Esophagus squamous epithelium (tissue), 5 donors: ENCODE measurements at regions not wholly inside any gene's neighbourhood (a gene's known extent, or its start where the extent isn't known, plus 50 kb on each side); places are given as distances from the start of the nearest gene placed in this dataset.
A peak's percentile ranks its signal among the peaks of the same experiment; 100 is the strongest.

Experiments
- DNase-seq: peaks from one replicate; lab custom pipeline; 2025; lab: John Stamatoyannopoulos, UW
- H3K27ac ChIP-seq, 4 donors: fragments of 200-600 bp; sonication (generic); one replicate each; pipeline ENCODE4 v1.5.1; 2016 to 2019; ENCODE audit warnings: mild to moderate bottlenecking in 1 of 4
- H3K27me3 ChIP-seq, 4 donors: fragments of 200-600 bp; sonication (generic); 1 replicate in 3 of 4; 2 replicates in 1 of 4; pipeline versions ENCODE4 v1.5.1 to v1.6.0; 2017 to 2021; ENCODE audit warnings: antibody characterized with exemption in 1 of 4
- H3K36me3 ChIP-seq, 3 donors: fragments of 200-600 bp; sonication (generic); one replicate each; pipeline ENCODE4 v1.5.1; 2016 to 2019
- H3K4me1 ChIP-seq, 3 donors: fragments of 200-600 bp; sonication (generic); one replicate each; pipeline ENCODE4 v1.5.1; 2017 to 2019
- H3K4me3 ChIP-seq, 4 donors: fragments of 200-600 bp; sonication (generic); 1 replicate in 3 of 4; 2 replicates in 1 of 4; pipeline ENCODE4 v1.5.1; 2016 to 2019; ENCODE audit warnings: mild to moderate bottlenecking in 2 of 4, moderate library complexity in 1 of 4
- H3K9me3 ChIP-seq, 3 donors: fragments of 200-600 bp; sonication (generic); one replicate each; pipeline ENCODE4 v1.5.1; 2016 to 2019
- CTCF ChIP-seq, 6 experiments: fragments of 450-650 bp in 4 of 6; fragments of 200-600 bp in 2 of 6; sonication (generic) in 2 of 6; IDR thresholded peaks; one replicate each; pipeline ENCODE4 v1.5.1; 2016 to 2019; ENCODE audit warnings: antibody characterized with exemption in 6 of 6, mild to moderate bottlenecking in 4 of 6, moderate library complexity in 4 of 6
- POLR2A ChIP-seq, 4 donors: fragments of 450-650 bp; IDR thresholded peaks; one replicate each; pipeline ENCODE4 v1.6.1; 2017; ENCODE audit warnings: antibody characterized with exemption in 4 of 4, mild to moderate bottlenecking in 4 of 4, moderate library complexity in 3 of 4
- WGBS, 2 donors: methylation state at CpG; one replicate each; pipeline ENCODE4 v1.1.5; 2018; 5-methylcytosine and 5-hydroxymethylcytosine counted together
- intact Hi-C: fragments of 100-400 bp; cut with DNase I; formaldehyde crosslinking; loops from one replicate; pipeline ENCODE4 v1.15.0; 2022
- donor health status: DM: yes; HTN: yes; CAD: no.

GRCh38 chr13:80516818-80517348, 176.0 kb upstream of the SPRY2 start:
- intact Hi-C loops, result no loop called here
- Histone ChIP-seq H3K27ac (no peak overlapping the region), H3K9me3 (peaks cover 0 to 13% (median 8%) of the 10 kb centered on the region in 3 donors), H3K27me3 (peaks cover 0 to 42% (median 0%) of the 10 kb centered on the region in 4 donors), H3K4me1 (no peaks in the 10 kb centered on the region), H3K36me3 (no peaks in the 10 kb centered on the region), H3K4me3 (no peak overlapping the region)
- TF ChIP-seq CTCF (IDR thresholded peaks at IDR 0.05), result no peak
- no peak for TF ChIP-seq POLR2A (IDR thresholded peaks at IDR 0.05)
- WGBS, 2 donors, result 83 to 85% methylated on average over 6 to 8 of the region's 8 CpGs
- no peak for DNase-seq

- H3K27me3 ChIP-seq, result peaks cover 0 to 57% (median 0%) of the 10 kb centered on the region in 4 donors
- TF ChIP-seq POLR2A (IDR thresholded peaks at IDR 0.05), result no peak
- TF ChIP-seq CTCF (IDR thresholded peaks at IDR 0.05), result no peak
- H3K9me3 ChIP-seq, result peaks cover 0 to 13% (median 8%) of the 10 kb centered on the region in 3 donors
- 87 to 93% methylated on average over 4 of the region's 4 CpGs for WGBS, 2 donors
- no peaks in the 10 kb centered on the region for H3K36me3 ChIP-seq
- no peak overlapping the region for H3K4me3 ChIP-seq
- no peak overlapping the region for H3K27ac ChIP-seq
- DNase-seq, result no peak
- intact Hi-C loops, result no loop called here
- peaks cover 0 to 2% (median 0%) of the 10 kb centered on the region in 3 donors for H3K4me1 ChIP-seq
These were observed 174.4 kb upstream of the SPRY2 start for GRCh38 chr13:80515296-80515695.

GRCh38 chr13:80513196-80513595, 172.3 kb upstream of the SPRY2 start:
- 85 to 100% methylated on average over 1 of the region's 1 CpG for WGBS, 2 donors
- TF ChIP-seq POLR2A (IDR thresholded peaks at IDR 0.05) (no peak), CTCF (IDR thresholded peaks at IDR 0.05) (no peak)
- intact Hi-C loops, result no loop called here
- Histone ChIP-seq H3K4me3 (no peak overlapping the region), H3K27me3 (peaks cover 0 to 61% (median 0%) of the 10 kb centered on the region in 4 donors), H3K9me3 (peaks cover 0 to 13% (median 8%) of the 10 kb centered on the region in 3 donors), H3K4me1 (peaks cover 0 to 11% (median 0%) of the 10 kb centered on the region in 3 donors), H3K27ac (no peak overlapping the region), H3K36me3 (no peaks in the 10 kb centered on the region)
- DNase-seq, result no peak

- DNase-seq, result no peak
- H3K27me3 ChIP-seq, result peaks cover 0 to 64% (median 0%) of the 10 kb centered on the region in 4 donors
- intact Hi-C loops, result no loop called here
- peaks cover 0 to 11% (median 0%) of the 10 kb centered on the region in 3 donors for H3K4me1 ChIP-seq
- WGBS, 2 donors, result 62 to 73% methylated on average over 2 of the region's 2 CpGs
- no peak overlapping the region for H3K27ac ChIP-seq
- peaks cover 0 to 8% (median 6%) of the 10 kb centered on the region in 3 donors for H3K9me3 ChIP-seq
- no peak overlapping the region for H3K4me3 ChIP-seq
- H3K36me3 ChIP-seq, result no peaks in the 10 kb centered on the region
- TF ChIP-seq CTCF (IDR thresholded peaks at IDR 0.05) (no peak), POLR2A (IDR thresholded peaks at IDR 0.05) (no peak)
These were observed 169.8 kb upstream of the SPRY2 start for GRCh38 chr13:80510686-80511085.

- peaks cover 0 to 71% (median 0%) of the 10 kb centered on the region in 4 donors for H3K27me3 ChIP-seq
- 35 to 48% methylated on average over 5 of the region's 5 CpGs for WGBS, 2 donors
These were observed 168.3 kb upstream of the SPRY2 start for GRCh38 chr13:80509264-80509663.

More at GRCh38 chr13:80509264-80509663, 168.3 kb upstream of the SPRY2 start:
- no peak overlapping the region for H3K4me3 ChIP-seq
- no peak for DNase-seq
- TF ChIP-seq POLR2A (IDR thresholded peaks at IDR 0.05), result no peak
- TF ChIP-seq CTCF (IDR thresholded peaks at IDR 0.05), result no peak
- H3K4me1 ChIP-seq, result peaks cover 0 to 11% (median 0%) of the 10 kb centered on the region in 3 donors
- no peaks in the 10 kb centered on the region for H3K36me3 ChIP-seq
- peak overlapping the region in 1 of 4 donors; percentile 6 for H3K27ac ChIP-seq
- peaks cover 0 to 9% (median 9%) of the 10 kb centered on the region in 3 donors for H3K9me3 ChIP-seq
- intact Hi-C loops, result no loop called here
